ENCODE measurements at regions not wholly inside any gene's neighbourhood (a gene's known extent, or its start where the extent isn't known, plus 50 kb on each side); places are given as distances from the start of the nearest gene placed in this dataset.
"Not testable (repeated sequence)": the region's sequence is repeated elsewhere in the genome, so short reads cannot be mapped to it uniquely, and the experiment has no call there.

DNA sequence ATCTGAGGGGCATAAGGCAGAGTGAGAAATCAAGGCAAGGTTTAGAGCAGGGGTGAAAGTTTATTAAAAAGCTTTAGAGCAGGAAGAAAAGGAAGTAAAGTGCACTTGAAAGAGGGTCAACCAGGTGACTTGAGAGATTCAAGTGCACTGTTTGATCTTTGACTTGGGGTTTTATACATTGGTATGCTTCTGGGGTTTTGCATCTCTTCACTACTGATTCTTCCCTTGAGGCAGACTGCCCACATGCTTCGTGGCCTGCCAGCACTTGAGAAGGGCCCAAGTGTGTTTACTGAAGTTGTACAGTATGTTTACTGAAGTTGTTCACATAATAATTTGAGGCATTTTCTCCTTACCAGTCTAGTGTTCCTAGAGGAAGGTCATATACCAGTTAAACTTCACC is 367.0 kb upstream of the UBE2E2 start:
- no peak for DNase-seq

DNA sequence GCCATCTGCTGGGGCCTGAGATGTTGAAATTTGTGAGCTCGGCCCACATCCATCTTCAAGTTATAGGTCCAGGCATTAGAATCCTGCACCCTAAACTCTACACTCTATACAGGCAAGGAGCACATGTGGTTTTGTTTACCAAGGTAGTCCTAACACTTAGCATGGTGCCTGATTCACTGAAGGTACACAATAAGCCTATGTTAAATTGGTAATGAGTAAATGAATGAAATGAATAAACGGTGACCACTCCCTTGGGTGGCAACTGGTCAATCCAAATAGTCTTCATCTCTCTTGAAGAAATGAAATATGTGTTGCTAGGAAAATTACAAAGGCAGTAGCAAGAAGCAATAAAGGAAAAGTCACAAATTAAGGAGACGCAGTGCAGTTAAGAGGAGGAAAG is 359.3 kb upstream of the UBE2E2 start:
- DNase-seq = no peak

- DNase-seq = no peak
Measured at GRCh38 chr3:22846566-22846965, 356.6 kb upstream of the UBE2E2 start.

DNA sequence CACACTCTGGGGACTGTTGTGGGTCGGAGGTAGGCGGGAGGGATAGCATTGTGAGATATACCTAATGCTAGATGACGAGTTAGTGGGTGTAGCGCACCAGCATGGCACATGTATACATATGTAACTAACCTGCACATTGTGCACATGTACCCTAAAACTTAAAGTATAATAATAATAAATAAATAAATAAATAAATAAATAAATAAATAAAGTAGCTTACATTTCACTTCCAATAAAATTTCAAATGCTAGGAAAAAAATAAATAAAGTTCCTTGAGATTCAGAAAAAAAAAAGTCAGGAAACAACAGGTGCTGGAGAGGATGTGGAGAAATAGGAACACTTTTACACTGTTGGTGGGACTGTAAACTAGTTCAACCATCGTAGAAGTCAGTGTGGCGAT is 353.5 kb upstream of the UBE2E2 start:
- DNase-seq = not testable (repeated sequence)

GRCh38 chr3:22856811-22857210 is 346.3 kb upstream of the UBE2E2 start:
- DNase-seq = no peak

GRCh38 chr3:22858486-22858885 is 344.6 kb upstream of the UBE2E2 start:
- DNase-seq = no peak

DNA sequence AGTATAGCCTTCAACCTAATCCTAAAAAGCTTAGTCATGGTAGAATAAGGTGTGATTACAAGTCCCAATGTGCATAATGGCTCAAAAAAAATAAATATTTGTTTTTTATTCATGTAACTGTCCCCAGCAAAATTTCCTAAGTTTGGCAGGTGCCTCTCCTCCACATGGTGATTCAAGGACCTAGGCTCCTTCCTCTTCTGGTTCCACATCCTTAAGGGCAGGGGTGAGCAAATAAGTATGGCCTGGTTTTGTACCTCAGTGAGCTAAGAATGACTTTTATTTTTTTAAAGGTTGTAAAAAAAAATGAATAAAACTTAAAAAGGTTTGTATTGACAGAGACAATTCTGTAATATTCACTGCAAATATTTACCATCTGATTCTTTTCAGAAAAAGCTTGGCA is 343.5 kb upstream of the UBE2E2 start:
- DNase-seq = no peak

- DNase-seq = no peak
Measured at GRCh38 chr3:22861426-22861825, 341.7 kb upstream of the UBE2E2 start.

DNA sequence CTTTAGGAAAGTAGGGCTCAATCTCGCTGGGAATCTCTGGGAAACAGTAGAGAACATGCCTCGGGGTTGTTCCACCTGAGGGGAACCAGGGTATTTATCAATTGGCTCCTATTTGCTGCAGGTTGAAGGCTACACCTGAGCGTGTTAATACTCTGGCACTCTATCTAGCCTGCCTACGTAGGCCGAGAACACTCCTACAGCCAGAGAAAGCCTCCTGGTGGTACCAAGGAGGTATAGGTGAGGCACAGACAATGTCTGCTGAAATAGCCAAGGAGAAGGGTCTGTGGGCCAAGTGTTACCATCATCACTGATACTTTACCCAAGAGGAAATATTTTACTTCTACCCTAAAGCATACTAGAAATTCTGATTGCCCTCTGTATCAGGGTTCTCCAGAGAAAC is 341.0 kb upstream of the UBE2E2 start:
- DNase-seq = no peak

GRCh38 chr3:22882834-22883233 is 320.3 kb upstream of the UBE2E2 start:
- not testable (repeated sequence) for DNase-seq

DNA sequence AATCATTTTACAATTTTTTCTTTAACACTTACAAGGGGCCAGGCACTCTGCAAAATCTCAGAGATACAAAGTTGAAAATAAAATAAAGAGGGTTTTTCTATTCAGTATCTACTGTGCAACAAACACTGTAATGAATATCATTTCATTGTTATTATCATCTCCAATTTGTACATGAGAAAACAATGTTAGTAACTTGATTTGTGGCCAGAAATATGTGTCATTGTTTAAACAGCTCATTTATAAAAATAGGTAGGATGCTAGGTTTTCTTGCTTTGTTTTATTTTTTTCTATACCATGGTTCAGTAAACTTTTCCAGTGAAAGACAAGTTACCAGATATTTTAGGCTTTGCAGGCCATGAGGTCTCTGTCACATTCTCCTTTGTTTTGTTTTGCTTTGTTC is 318.1 kb upstream of the UBE2E2 start:
- DNase-seq = no peak

DNA sequence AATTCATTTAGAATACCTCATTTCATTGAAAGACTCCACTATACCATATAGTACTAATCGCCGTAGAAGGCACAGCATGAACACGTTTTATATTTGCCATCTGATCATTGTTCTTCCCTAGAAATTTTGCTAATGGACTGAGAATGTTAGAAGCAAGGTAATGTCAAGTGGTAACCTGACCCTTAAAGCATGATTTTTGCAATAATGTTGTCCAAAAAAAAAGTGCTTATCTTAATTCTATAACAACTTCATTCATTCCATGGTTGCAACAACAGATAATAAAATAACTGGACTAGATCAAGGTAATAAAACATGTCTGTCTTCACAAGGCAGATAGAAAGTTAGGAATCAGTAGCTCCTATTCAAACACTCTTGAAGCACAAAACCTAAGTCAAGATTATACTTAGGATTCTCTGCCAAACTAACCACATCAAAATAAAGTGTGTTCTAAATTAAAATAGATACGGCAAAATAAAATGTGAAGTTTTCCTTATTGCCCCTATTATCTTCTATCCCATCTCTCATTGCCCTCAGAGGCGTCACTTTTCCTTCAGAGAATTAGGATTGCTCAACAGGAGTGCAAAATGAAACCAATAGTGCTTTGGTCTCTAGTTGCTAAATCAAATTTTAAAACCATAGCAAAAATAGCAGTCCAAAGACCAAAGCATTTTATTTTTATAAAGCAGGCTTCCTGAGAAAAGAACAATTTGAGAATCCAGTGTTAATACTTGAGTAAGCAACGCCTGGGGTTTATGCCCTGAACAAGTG is 317.4 kb upstream of the UBE2E2 start:
- DNase-seq = no peak

DNA sequence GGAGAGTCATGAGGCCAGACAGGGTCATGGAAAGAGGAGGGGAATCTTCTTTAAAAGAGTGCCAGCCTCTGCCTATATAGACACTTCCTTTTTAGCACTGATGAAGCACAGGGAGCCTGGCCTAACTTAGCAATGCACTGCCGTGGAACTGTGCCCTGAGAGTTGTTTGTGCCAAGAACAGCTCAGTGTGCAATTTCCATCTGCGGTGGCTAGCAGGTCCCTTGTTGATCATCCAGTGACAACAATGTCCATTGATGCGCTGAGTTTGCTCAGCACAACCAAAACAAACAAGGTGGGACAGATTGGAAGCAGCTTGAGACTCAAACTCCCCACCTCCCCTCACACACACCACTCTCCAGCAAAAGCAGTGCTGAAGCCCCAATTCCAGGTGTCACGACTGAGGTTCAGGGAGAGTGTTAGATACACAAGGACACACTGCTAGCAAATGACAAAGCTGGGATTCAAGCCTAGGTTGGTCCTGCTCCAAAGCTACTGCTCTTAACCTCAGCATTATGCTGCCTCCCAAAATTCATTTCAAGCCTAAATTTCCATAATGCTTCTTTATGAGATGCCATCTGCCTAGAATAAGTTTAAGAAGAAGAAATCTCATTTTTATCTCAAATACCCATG is 316.6 kb upstream of the UBE2E2 start:
- no peak for DNase-seq

DNA sequence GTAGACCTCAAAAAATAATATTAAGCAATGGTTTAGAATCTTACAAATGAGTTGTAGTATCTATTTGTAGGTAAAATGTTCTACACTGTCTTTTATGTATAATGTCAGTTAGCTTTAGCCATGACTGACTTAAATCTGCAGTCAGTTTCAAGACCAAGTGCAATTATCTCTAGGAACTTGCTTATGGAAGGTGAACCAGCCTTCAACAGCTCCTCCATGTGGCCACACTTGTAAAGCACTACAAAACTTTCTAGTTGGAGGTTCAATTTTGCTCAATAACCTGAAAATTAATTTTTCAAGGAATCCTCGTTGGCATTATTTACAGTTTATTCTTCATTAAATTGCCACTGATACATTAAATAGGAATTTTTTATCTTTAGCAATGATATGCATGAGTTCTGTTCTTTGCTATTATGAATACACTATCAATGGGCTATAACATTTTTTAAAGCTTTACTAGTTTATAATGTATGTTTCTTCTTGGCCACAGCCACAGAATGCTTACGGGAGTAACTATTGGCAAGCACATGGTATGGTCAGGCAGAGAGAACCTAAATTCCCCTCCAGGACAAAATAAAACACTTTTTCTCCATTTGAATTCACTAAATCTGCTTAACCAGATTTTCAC is 315.3 kb upstream of the UBE2E2 start:
- DNase-seq = no peak

- DNase-seq = no peak
Measured at GRCh38 chr3:22893101-22893500, 310.0 kb upstream of the UBE2E2 start.

GRCh38 chr3:22893644-22894325 is 309.3 kb upstream of the UBE2E2 start:
- DNase-seq = no peak

DNA sequence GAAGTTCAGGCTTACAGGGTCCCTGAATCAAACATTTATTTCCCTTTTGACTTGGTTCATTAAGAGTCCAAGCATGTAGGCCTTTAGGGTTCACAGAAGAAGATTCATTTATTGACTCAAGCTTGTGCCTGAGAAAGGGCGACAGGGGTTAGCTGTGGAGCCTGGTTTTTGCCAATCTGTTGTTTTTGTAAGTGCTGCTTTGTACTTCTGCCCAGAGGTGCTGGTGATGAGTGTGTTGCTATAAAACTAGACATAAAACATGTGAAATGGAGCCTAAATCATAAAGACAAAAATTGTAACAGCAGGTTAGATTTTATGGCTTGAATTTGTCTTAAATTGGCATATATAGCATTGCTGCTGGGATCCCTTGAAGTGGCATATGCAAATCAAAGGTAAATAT is 308.3 kb upstream of the UBE2E2 start:
- no peak for DNase-seq

- no peak for DNase-seq
Measured at GRCh38 chr3:22895671-22896070, 307.5 kb upstream of the UBE2E2 start.

- no peak for DNase-seq
Measured at GRCh38 chr3:22898558-22898957, 304.6 kb upstream of the UBE2E2 start.

- no peak for DNase-seq
Measured at GRCh38 chr3:22899441-22899840, 303.7 kb upstream of the UBE2E2 start.

DNA sequence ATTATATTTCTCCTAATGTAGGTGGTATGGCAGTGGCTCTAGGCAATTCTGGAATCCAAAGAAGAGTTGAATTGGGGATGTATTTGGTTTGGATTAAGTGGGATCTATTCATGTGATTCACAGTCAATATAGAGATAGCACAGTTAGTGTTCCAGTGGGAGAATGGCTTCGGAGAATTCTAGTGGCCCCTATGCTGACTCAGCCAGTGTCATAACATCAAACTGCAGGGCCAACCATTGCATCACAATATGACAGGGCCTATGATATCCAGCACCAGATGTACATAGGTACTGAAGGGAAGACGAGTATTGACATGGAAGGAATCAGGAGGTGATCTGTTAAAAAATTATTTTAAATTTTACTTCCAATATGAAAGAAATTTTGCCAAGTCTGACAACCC is 302.8 kb upstream of the UBE2E2 start:
- DNase-seq = no peak

- DNase-seq = no peak
Measured at GRCh38 chr3:22901684-22902083, 301.4 kb upstream of the UBE2E2 start.

DNA sequence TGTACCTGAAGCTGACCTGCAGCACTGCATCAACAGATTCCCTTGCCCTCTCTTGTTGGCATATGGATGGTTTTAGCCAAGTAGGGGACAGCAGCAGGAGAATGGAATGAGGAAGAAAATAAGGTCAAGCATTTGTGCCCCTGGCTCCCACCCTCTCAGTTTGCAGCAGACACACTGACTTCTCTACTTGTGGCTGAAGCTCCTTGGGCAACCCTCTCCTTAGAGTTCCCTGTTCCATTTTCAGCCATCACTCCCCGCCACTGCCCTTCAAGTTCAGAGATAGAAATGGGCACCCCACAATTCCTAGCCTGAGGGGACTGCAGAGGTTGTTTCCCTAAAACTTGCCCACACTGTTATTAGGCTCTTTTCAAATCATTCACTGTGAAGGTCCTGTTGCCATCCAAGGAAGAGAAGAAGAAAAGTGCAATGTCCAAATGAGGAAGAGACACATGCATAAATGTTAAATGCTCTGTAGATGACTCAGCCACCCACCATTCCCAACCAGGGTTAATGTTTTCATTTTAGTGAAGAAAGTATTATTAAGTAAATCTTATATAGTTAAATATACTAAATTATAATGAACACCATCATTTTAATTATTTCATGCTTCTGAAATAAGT is 295.9 kb upstream of the UBE2E2 start:
- no peak for DNase-seq

All from activated naive CD4-positive, alpha-beta T cell treated with Interleukin-2 at 50 U/mL for 16 hours (primary cell).